ENCODE measurements at regions not wholly inside any gene's neighbourhood (a gene's known extent, or its start where the extent isn't known, plus 50 kb on each side); places are given as distances from the start of the nearest gene placed in this dataset.

DNA sequence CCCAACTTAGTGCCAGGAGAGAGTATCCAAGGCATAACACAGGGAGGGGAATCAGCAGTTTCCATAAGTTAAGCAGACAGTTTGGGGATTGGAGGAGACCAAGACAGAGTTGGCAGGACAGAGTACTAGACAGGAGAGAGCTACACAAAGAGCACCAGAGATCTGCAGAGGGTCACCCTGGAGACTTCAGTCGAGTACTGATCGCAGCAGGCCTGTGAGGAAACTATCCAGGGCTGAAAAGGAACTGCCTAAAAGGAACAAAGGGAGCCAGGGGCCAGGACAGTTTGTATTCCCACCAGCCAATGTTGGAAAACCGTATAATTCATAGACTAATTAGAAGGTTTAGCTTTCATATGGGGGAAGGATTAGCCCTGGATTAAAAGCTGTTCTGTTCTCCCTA is 80.6 kb upstream of the ENPP6 start:
- TF ChIP-seq, protein P1, sequence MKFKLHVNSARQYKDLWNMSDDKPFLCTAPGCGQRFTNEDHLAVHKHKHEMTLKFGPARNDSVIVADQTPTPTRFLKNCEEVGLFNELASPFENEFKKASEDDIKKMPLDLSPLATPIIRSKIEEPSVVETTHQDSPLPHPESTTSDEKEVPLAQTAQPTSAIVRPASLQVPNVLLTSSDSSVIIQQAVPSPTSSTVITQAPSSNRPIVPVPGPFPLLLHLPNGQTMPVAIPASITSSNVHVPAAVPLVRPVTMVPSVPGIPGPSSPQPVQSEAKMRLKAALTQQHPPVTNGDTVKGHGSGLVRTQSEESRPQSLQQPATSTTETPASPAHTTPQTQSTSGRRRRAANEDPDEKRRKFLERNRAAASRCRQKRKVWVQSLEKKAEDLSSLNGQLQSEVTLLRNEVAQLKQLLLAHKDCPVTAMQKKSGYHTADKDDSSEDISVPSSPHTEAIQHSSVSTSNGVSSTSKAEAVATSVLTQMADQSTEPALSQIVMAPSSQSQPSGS (tag by site-specific recombination; IDR thresholded peaks at IDR 0.05; ENCODE audit: low read depth), result no peak
- TF ChIP-seq ZNF621 (tag by site-specific recombination; IDR thresholded peaks at IDR 0.05) (no peak), ZBTB1 (tag by site-specific recombination; IDR thresholded peaks at IDR 0.05) (no peak)
- TF ChIP-seq, protein P2, sequence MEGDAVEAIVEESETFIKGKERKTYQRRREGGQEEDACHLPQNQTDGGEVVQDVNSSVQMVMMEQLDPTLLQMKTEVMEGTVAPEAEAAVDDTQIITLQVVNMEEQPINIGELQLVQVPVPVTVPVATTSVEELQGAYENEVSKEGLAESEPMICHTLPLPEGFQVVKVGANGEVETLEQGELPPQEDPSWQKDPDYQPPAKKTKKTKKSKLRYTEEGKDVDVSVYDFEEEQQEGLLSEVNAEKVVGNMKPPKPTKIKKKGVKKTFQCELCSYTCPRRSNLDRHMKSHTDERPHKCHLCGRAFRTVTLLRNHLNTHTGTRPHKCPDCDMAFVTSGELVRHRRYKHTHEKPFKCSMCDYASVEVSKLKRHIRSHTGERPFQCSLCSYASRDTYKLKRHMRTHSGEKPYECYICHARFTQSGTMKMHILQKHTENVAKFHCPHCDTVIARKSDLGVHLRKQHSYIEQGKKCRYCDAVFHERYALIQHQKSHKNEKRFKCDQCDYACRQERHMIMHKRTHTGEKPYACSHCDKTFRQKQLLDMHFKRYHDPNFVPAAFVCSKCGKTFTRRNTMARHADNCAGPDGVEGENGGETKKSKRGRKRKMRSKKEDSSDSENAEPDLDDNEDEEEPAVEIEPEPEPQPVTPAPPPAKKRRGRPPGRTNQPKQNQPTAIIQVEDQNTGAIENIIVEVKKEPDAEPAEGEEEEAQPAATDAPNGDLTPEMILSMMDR (tag by site-specific recombination; IDR thresholded peaks at IDR 0.05), result no peak

Measured in HEK293 (cell line).